Hematopoietic multipotent progenitor cell (in vitro differentiated cells): ENCODE measurements at regions not wholly inside any gene's neighbourhood (a gene's known extent, or its start where the extent isn't known, plus 50 kb on each side); places are given as distances from the start of the nearest gene placed in this dataset.

Experiments
- DNase-seq, 3 donors: peaks; one replicate each; pipeline ENCODE4 v3.0.0-alpha.2; 2011 to 2015; ENCODE audit warnings: low read depth in 2 of 3, low spot score in 2 of 3

DNA sequence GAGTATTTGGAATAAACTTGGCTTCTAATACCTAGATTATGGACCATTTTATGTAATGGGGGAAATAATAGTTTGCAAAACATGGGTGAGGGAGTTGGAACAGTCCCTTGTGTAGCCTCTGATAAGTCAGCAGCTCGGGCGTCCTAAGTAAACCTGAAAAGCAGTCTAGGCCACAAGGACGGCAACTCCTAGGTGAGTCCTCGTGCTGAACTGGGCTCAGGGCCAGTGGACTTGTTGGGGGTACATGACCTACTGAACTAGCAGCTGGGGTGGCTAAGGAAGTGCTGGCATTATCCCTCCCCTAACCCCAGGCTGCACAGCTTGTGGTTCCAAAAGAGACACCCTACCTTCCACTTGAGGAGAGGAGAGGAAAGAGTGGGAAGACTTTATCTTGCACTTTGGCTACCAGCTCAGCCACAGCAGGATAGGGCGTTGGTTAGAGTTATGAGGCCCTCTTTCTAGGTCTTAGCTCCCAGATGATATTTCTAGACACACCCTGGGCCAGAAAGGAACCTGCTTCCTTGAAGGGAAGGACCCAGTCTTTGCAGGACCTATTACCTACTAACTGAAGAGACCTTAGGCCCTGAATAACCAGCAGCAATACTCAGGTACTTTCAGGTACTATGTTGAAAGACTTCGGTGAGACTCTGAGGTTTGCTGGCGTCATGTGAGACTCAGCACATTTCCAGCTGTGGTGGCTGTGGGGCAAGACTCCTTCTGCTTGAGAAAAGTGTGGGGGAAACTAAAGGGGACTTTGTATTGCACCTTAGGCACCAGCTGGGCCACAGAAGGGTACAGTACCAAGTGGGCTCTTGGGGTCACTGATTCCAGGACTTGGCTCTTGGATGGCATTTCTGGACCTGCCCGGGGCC is 71.0 kb downstream of the AQP4 start:
- no peak for DNase-seq

DNA sequence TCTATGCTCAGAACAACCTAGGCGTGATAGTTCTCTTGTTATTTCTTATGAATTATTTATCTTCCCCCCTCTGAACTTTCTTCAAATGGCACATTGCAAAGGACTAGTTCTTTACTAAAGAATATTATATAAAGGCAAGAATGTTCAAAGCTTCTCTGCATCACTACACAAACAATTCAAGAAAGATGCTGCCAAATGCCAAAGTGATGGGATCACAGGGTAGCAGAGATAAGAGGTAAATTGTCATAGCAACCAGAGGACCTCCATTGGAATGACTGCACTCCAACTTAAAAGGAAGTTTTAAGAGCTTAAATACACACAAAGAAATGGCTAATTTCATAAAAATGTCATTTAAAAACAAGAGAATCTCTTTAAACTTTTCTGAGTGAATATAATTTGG is 72.8 kb downstream of the AQP4 start:
- DNase-seq, result no peak

DNA sequence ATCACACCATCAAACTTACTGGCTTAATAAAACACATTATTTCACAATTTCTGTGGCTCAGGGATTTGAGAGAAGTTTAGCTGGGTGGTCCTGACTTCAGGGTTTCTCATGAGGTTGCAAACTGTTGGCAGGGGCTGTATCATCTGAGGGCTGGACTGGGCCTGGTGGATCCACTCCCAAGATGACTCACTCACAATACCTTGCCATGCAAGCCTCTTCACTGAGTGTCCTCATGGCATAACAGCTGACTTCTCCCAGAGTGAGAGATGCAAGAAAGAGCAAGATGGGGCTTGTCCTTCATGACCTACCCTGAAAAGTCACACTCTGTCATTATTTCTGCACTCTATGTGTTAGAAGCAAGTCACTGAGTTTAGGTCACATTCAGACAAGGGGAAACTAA is 73.8 kb downstream of the AQP4 start:
- no peak for DNase-seq

- no peak for DNase-seq
Observed at GRCh38 chr18:26784599-26784998, 80.9 kb downstream of the AQP4 start.

DNA sequence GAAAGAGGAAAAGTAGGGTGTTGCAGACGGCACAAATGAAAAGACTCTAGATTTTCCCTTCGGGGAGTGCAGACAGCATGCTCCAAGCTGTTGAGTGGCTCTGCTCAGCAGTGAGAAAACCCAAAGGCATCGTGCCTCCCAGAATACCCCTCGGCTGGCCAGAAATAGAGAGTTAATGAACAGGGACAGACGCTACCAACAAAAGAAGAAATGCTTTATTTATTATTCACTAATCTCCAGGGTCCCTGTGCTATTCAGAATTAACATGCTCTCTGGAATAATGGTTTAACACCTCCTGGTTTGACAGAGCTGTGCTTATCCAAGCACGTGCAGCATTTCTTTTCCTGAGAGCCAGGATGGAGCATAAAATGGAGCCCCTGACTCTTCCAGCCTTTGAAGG is 82.3 kb downstream of the AQP4 start:
- DNase-seq, result no peak

DNA sequence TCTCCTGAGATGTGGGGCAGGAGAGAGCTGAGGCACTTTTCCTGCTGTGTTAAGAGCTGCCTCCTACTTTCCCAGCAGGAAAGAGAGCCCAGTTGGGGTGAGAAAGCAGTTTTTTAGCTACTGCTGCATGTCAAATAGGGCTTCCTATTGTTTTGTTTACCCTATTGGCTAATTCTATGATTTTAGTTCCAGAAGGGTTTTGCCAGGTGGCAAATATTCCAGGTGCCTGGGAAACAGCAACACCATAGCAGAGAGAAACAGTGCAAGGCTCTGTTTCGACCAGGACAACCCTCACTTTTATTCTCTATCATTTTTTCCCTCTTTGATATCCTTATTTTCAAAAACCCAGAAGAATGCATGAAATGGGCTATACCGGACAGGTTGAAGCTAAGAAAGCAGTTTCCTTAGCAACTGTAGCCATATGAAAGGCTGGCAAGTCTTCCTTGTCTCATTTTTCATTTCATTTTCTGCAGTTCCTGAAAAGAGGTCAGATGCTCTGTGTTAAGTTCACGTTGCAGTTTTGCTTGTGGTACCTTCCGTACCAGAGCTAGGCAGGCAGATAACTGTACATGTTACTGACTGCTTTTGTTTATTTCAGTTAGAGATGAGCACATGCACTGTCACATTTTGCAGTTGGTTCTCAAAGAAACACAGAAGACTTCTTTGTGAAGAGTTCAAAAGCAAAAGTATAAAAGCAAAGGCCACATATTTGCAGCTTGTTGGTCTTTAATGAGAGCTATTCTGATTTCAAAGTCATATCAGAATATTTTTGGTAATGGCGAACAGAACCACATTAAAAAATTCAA is 84.8 kb downstream of the AQP4 start:
- DNase-seq, result peak in 1 of 3 donors; percentile 32

GRCh38 chr18:26778054-26778393 is 87.5 kb downstream of the AQP4 start:
- DNase-seq, result no peak

- DNase-seq, result no peak
Observed at GRCh38 chr18:26777351-26778053, 88.0 kb downstream of the AQP4 start.

- DNase-seq, result no peak
Observed at GRCh38 chr18:26772691-26773090, 92.8 kb downstream of the AQP4 start.

DNA sequence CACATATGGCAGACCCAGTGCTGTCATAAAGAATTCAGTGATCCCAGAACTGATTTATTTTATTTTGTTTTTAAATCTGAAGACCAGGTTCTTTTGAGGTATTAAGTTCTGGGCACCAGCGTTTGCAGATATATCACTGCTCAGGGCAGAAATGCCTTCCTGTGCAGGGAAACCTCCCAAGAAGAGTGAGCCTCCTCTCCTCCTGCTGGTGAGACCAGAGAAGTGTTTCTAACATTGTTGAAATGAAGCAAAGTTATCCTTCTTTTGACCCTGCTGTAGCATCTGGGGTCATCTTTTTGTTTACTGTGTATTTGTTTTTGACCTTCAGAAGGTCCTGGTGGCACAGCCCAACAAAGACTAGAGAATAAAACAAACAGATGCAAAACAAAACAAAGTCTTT is 94.0 kb downstream of the AQP4 start:
- peak in 2 of 3 donors; percentile 29 to 56 for DNase-seq

DNA sequence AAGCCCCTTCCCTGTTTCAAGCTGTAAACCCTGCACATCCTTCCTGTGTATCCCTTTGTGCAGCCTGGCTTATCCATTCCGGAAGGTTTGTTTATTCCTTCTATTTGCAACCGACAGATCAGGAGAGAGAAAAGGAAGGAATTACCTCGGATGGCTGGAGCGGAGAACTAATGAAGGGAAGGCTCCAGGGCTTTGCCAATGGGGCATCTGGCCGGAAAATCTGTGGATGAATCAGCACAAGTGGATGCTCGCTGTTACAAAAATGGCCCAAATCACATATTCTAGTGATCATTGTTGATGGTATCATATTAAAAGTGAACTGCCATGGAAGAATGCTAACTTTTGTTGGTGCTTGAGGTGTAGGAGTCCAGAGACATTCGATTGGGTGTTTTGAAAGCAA is 97.1 kb downstream of the AQP4 start:
- DNase-seq, result no peak

- no peak for DNase-seq
Observed at GRCh38 chr18:26765498-26765897, 100.0 kb downstream of the AQP4 start.

GRCh38 chr18:26764586-26764985 is 100.9 kb downstream of the AQP4 start:
- no peak for DNase-seq

GRCh38 chr18:26764177-26764576 is 101.3 kb downstream of the AQP4 start:
- DNase-seq, result no peak

DNA sequence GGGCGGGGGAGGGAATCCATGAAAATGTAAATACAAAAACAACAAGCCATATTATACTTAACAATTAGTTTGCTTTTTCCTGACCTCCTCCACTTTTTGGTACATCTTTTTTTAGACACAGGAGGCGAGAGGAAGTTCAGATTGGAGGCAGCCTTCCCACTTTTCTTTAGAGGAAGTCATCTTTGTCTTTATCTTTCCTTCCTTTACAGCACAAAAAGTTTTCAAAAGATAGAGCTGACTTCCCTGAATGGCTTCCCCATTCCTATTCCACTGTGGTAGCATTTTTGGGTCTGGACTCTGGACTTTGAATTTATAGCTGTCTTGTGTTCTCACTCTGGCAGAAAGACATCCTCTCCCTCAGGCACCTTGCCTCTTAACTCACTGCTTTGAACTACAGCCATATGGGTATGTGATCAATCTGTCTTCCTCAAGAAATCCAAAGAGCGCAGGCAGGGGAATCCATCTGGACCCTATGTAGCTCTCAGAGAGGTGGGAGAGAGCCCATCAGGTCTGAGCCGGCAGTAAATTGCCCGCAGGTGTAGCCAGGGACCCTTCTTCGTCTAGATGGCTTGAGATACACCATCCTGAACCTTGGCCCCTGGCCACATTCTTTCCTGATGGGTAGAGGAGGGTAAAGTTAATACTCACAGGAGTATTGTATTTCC is 101.9 kb downstream of the AQP4 start:
- no peak for DNase-seq

DNA sequence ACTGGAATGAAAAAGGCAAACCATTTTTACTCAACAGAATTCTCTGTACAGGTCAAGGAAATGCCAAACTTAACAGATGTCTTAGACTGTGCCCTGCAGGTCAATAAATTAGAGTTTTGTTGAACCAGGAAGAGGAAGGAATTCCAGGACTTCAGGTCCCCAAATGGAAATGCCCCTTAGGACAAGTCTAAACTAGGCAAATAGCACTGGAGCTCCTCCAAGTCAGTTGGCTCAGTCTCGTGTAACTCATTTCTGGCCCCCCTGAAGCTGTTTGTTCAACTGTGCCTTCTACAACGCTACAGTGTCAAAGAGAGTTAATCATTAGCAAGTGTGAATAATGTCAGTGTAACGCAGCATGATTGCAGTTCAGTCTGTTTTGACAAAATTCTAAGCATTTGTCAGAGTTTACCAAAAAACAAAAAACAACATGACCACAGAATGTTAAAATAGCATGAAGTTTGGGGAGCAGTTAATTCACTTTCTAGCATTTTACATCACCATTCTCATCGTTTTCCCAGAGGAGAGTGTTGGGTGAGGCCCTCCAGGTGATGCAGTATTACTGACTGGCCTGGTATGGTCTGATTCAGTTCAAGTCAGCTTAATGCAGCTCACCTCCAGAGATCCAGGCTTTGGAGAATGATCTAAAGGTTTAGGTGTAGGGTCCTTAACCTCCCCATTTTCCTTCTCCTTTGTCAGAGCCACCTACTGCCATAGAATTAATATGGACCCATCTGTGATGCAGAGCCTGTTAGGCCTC is 108.1 kb downstream of the AQP4 start:
- no peak for DNase-seq

- no peak for DNase-seq
Observed at GRCh38 chr18:26756556-26756955, 109.0 kb downstream of the AQP4 start.

DNA sequence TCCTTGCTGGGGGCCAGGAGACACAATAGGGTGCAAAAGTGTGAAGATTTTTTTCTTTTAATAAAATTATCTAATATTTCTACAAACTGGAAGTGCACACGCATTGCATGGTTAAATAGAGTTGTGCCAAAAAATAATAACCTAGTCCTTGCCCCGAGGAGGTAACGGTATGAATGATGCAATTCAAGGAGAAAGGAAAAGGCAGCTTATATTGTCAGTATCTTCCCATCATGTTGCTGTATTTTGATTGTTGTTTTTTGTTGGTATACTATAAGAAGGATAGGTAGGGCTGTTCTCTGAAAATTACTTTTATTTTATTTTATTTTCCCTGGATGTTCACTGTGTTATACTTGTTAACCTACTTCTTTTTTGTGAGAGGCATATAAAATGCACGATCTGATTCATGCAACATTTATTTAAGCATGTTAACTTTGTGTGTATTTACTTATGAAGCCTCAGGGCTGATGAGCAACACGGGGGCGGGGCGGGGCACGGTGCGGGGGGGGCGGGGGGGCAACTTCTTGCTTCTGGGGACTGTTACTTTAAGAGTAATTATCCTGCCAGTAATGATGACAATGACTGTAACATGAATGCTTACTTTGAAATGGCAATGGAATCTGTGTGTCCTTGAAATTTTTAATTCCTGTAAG is 118.6 kb downstream of the AQP4 start:
- no peak for DNase-seq

DNA sequence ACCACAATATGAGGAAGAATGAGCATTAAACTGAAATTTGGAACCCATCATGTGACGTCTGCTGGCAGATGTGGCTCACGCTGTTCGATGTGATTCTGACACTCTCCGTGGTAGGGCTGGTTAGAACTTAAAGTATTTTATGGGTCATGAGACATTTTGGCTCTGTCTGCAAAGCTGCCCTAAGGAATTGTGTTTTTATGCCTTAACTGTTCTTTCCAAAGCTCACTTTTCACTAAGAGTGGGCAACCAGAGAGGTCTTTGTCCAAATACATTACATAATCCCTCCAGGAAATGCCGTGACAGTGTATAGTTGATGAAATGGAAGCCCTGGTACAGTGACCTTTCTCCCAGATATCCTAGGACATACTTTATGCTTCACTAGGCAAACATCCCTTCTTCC is 119.1 kb downstream of the AQP4 start:
- no peak for DNase-seq
